IPS-NIHi7 (cell line): ENCODE measurements at regions not wholly inside any gene's neighbourhood (a gene's known extent, or its start where the extent isn't known, plus 50 kb on each side); places are given as distances from the start of the nearest gene placed in this dataset.
"Not testable (repeated sequence)": the region's sequence is repeated elsewhere in the genome, so short reads cannot be mapped to it uniquely, and the experiment has no call there.

Experiments
- DNase-seq: peaks from one replicate; pipeline ENCODE4 v3.0.0; 2012; ENCODE audit warnings: mixed read lengths; ENCODE audit errors: extremely low spot score

- DNase-seq, result no peak
Measured at GRCh38 chr4:132669786-132670185, 479.3 kb upstream of the PCDH10 start.

- DNase-seq, result no peak
Measured at GRCh38 chr4:132670557-132670956, 478.5 kb upstream of the PCDH10 start.

GRCh38 chr4:132683957-132684356, 465.1 kb upstream of the PCDH10 start:
- DNase-seq, result no peak

DNA sequence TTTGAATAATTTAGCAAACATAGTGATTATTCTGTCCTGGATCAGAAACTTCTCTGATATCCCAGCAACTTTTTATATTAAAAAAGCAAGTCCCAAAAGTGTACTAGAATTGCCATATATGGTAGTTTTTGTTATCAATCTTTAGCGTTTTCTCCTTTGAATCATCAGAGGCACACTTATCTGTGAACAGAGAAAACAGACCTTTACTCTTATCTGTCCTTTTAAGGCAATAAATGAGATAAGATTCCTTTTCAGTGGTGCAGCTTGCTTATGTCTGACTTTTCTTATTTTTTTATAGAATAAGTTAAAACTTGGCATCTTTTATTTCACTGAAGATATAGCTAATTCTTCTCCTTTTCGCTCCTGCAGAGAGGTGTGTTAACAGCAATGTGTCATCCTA, 458.1 kb upstream of the PCDH10 start:
- no peak for DNase-seq

- no peak for DNase-seq
Measured at GRCh38 chr4:132691668-132692067, 457.4 kb upstream of the PCDH10 start.

DNA sequence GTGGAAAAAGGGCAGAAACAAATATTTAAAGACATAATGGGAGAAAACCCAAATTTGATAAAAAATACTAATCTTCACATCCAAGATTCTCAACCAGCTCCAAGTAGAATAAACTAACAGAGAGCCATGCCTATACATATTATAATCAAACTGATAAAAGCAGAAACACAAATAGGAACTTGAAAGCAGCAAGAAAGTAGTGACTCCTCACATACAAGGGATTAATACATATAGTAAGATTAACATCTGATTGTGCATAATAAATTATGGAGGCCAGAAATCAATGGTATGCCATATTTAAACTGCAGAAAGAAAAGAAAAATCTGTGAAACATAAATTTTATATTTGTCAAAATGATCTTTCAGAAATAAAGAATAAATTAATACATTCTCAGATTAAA, 454.3 kb upstream of the PCDH10 start:
- DNase-seq, result no peak

DNA sequence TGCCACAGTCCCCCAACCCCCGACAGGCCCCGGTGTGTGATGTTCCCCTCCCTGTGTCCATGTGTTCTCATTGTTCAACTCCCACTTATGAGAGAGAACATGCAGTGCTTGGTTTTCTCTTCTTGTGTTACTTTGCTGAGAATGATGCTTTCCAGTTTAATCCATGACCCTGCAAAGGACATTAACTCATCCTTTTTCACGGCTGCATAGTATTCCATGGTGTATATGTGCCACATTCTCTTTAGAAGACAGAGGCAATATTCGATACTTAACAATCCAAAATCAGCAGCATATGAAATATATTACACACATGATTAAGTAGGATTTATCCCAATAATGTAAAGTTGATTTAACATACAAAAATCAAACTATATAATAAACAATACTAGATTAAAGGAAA, 451.6 kb upstream of the PCDH10 start:
- not testable (repeated sequence) for DNase-seq

- no peak for DNase-seq
Measured at GRCh38 chr4:132707955-132708354, 441.1 kb upstream of the PCDH10 start.

GRCh38 chr4:132709056-132709455, 440.0 kb upstream of the PCDH10 start:
- DNase-seq, result no peak

- no peak for DNase-seq
Measured at GRCh38 chr4:132710971-132711370, 438.1 kb upstream of the PCDH10 start.

DNA sequence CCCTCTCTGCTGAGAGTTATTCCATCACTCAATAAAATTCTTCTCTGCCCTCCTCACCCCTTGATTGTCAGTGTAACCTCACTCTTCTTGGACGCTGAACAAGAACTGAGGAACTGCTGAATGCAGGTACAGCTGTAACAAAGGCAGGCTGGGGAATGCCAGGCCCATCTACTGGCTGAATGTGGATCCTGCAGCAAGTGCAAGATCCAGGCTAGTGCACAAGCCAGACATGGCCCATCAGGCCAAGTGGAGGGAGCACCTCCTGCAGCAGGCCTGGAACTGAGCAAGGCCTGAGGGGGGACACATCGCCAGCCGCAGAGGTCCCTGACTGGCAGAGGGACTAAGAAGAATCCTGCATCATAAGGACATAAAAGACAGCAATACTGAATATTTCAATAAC, 411.8 kb upstream of the PCDH10 start:
- peak; percentile 45 for DNase-seq

DNA sequence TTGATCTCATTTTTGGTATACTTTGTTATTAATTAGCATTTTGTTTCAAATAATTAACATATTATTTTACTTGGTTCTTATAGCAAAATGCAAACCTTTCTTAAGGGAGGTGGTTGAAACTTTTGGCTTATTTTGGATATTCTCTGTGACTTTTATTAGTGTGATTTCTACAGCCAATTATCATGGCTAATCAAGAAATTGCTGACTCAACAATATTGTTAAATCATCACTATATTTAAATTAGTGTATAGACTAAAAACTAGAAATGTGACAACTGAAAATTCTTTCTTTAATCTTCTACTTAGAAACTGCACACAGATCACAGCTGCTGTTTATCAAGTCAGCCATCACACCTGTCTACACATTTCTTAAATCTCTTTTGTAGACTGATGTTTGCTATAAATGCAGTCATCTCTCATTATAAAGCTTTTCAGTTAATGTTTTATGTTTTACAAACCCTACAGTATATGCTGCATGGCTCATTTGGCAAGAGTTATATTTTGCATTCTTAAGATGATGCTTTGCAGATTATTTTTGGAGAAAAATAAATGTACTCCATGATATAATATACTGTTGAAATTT, 389.8 kb upstream of the PCDH10 start:
- no peak for DNase-seq

DNA sequence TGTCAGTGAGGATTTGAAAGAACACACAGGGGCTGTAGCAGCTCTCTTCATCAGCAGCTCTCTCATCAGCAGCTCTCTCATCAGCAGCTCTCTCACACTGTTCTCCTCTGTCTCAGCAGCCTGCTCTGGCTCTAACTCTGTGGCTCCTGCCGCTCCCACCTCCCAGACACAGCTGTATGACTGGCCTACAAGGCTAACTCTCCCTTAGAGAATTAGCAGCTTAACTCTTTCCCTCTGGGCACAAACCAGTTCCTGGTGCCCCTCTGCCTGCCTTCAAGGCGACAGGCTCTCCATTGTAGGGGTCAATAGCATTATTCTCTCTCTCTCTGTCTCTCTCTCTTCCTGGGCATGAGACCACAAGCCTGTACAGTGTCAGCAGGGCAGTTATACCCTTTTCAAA, 385.6 kb upstream of the PCDH10 start:
- DNase-seq, result no peak

DNA sequence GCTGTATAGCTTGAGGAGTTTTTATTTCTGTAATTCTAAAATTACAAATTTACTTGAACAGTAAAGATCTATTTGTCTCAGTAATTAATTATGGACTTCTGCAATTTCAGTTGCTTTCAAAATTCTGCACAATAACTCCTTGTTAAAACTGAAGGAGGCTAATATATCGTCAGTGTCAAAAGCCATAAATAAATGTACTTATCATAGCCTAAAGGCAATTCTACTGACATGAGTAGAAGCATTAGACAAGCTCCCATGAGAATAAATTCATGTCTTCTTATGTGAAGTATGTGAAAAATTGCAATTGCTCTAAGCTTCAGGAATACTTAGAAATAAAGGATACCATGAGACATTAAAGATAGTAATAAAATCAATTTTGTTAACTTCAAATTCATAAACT, 381.2 kb upstream of the PCDH10 start:
- no peak for DNase-seq

GRCh38 chr4:132770776-132771175, 378.3 kb upstream of the PCDH10 start:
- peak; percentile 9 for DNase-seq

DNA sequence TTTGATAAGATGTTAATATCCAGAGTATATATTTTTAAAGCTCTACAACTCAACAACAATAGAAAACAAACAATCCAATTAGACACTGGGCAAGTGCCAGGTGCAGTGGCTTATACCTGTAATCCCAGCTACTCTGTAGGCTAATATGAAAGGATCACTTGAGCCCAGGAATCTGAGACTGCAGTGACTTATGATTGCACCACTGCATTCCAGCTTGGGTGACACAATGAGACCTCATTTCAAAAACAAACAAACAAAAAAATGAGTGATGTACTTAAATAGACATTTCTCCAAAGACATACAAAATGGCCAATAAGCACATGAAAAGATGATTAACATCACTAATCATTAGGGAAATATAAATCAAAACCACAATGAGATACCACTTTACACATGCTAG, 356.8 kb upstream of the PCDH10 start:
- DNase-seq, result no peak

GRCh38 chr4:132797856-132798255, 351.2 kb upstream of the PCDH10 start:
- no peak for DNase-seq

DNA sequence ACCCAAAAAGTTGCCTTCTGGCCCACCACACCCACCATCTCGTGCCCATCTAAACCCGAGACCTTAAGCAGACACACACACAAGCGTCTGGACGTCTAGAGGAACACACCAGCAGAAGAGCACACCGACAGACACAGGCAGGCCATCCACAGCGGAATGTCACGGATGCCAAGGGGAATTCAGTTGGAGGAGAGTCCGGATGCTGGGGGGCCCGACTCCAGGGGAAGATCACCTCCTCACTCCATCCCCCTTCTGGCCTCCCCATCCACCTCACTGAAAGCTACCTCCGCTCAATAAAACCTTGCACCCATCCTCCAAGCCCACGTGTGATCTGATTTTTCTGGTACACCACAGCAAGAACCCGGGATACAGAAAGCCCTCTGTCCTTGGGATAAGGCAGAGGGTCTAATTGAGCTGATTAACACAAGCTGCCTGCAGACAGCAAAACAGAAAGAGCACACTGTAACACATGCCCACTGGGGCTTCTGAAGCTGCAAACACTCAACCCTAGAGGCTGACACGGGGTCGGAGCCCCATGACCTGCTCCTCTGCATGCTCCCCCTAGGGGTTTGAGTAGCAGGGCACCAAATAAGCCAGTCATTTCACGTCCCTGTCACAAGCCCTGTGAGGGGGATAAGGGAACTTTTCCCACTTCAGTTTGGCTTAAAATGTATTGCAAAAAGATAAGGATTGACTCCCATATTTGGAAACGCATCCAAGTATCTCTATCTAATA, 339.6 kb upstream of the PCDH10 start:
- peak; percentile 45 for DNase-seq

DNA sequence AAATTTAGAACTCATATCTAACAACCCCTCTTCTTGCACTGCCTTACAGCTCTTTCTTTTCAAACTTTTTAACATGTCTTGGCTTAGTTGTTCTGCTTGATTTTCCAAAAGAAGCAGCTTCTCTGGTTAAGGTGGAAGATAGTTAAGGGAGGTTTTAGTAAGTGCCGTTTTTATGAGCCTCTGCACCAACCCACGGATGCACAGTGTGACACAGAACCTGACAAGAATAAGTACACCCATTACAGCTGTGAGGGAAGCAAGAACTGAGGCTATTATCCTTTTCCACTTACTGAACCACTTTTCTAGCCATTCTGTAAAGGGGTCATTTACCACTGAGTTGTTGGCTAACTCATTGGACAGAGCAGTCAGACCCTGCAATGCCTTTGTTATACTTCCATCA, 336.0 kb upstream of the PCDH10 start:
- DNase-seq, result not testable (repeated sequence)

DNA sequence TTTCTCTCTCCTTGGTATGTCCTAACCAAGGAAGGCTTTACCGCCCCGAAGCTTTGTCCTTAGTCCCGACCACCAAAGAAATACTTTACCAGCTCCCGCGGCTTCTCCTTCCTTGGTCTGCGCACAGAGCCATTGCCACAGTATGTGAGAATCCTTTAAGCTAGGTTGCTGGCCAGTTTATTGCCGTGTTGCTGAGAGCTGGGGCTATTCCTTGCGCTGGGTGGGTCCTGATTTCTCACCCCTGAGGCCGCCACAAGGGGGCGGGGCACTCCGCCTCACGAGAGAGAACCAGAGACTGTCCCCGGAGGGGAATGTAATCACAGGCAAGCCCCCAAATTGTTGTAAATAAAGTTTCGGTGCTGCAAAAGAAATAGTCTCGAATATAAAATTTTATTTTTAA, 331.0 kb upstream of the PCDH10 start:
- peak; percentile 46 for DNase-seq

DNA sequence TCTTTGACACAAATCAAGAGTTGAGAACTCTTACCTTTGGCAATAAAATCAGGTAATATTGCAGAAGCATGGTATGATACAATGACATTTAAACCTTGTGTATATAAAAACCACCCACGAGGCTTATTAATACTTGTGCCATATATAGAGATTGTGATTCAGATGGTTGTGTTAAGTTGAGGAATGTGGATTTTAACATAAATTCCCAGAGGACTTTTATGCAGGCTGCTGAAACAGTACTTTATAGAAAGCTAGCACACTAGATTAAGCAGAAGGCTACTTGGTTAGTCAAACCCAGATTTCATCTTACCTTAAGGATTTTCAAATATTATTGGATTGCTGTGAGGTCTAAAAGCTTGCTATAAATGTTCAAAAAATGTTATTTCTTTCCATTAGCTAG, 325.7 kb upstream of the PCDH10 start:
- DNase-seq, result no peak

GRCh38 chr4:132824761-132825160, 324.3 kb upstream of the PCDH10 start:
- DNase-seq, result no peak

DNA sequence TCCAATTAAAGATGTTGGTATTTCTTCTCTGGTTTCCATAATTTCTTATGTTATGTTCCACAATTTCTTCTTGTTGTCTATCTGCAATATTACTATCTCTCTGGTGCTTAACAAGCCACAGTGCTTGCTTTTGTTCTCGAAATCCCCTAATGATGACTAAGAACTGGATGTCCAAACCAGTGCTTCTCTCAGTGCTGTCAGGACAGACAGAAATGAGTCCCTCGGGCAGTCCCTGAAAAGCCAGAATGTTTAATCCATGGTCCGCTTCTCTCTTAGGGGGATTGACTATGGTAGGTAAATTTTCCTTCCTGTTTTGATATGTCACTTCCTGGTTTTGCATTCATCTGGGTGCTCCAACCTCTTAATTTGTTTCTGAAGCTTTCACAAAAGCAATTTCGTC, 321.6 kb upstream of the PCDH10 start:
- DNase-seq, result no peak

GRCh38 chr4:132838244-132838643, 310.9 kb upstream of the PCDH10 start:
- DNase-seq, result no peak
